ENCODE measurements at regions not wholly inside any gene's neighbourhood (a gene's known extent, or its start where the extent isn't known, plus 50 kb on each side); places are given as distances from the start of the nearest gene placed in this dataset.

- Histone ChIP-seq H3K4me3 (ENCODE audit: low read length) (no peak overlapping the region), H3K79me2 (ENCODE audit: control insufficient read depth, low read length) (no peaks in the 10 kb centered on the region), H3K27me3 (ENCODE audit: control insufficient read depth, low read length) (no peaks in the 10 kb centered on the region), H3K36me3 (ENCODE audit: control insufficient read depth, low read length) (no peaks in the 10 kb centered on the region), H3K4me1 (ENCODE audit: control insufficient read depth, low read length) (peaks cover 8% of the 10 kb centered on the region), H4K20me1 (ENCODE audit: control insufficient read depth, insufficient read depth, low read depth, low read length) (no peaks in the 10 kb centered on the region), H3K9me2 (replicated peaks; ENCODE audit: control insufficient read depth, low read length) (no peaks in the 10 kb centered on the region), H3K9me3 (ENCODE audit: control insufficient read depth, insufficient read depth, low read length) (no peaks in the 10 kb centered on the region), H3F3A (ENCODE audit: control insufficient read depth, insufficient read depth) (no peaks in the 10 kb centered on the region), H3K4me2 (ENCODE audit: low read length) (no peak overlapping the region), H3K27ac (ENCODE audit: low read depth, low read length) (no peak overlapping the region)
- no peak for TF ChIP-seq EZH2phosphoT487 (IDR thresholded peaks at IDR 0.05; ENCODE audit: borderline replicate concordance, low read length)
- no peak for TF ChIP-seq CTCF (IDR thresholded peaks at IDR 0.05; ENCODE audit: low read depth, low read length, poor library complexity, severe bottlenecking)
Measured at GRCh38 chrX:7552760-7553159, 290.2 kb upstream of the VCX start.

DNA sequence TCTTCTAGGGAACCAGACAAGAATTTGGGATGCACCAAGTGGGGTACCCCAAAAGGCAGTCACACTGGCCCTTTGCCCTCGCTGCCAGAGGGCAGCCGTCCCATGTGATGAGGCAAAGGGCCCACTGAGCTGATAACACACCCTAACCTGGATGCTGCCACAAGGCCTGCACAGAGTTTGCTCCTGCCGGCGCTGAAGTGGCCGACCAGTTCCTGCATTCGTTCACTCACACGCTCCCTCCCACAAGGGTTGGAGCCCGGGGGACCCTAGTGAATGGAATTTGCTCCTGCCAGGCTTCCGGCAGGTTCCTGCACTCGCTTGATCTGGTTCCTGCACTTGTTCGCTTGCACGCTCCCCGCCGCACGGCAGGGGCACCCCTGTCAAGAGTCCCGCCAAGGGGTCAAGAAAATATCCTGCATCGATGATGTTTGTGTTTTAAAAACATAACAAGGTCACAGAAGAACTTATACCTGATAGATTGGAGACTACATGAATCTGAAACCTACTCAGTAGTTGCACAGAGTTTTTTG lies 296.4 kb upstream of the VCX start:
- Histone ChIP-seq H3K79me2 (ENCODE audit: control insufficient read depth, low read length) (no peaks in the 10 kb centered on the region), H3K27me3 (ENCODE audit: control insufficient read depth, low read length) (no peaks in the 10 kb centered on the region), H3K4me3 (ENCODE audit: low read length) (no peak overlapping the region), H3K36me3 (ENCODE audit: control insufficient read depth, low read length) (no peaks in the 10 kb centered on the region), H4K20me1 (ENCODE audit: control insufficient read depth, insufficient read depth, low read depth, low read length) (no peaks in the 10 kb centered on the region), H3K27ac (ENCODE audit: low read depth, low read length) (no peak overlapping the region), H3K9me2 (replicated peaks; ENCODE audit: control insufficient read depth, low read length) (no peaks in the 10 kb centered on the region), H3F3A (ENCODE audit: control insufficient read depth, insufficient read depth) (no peaks in the 10 kb centered on the region), H3K4me1 (ENCODE audit: control insufficient read depth, low read length) (no peaks in the 10 kb centered on the region), H3K9me3 (ENCODE audit: control insufficient read depth, insufficient read depth, low read length) (no peaks in the 10 kb centered on the region), H3K4me2 (ENCODE audit: low read length) (no peak overlapping the region)
- no peak for TF ChIP-seq EZH2phosphoT487 (IDR thresholded peaks at IDR 0.05; ENCODE audit: borderline replicate concordance, low read length)
- no peak for TF ChIP-seq CTCF (IDR thresholded peaks at IDR 0.05; ENCODE audit: low read depth, low read length, poor library complexity, severe bottlenecking)

DNA sequence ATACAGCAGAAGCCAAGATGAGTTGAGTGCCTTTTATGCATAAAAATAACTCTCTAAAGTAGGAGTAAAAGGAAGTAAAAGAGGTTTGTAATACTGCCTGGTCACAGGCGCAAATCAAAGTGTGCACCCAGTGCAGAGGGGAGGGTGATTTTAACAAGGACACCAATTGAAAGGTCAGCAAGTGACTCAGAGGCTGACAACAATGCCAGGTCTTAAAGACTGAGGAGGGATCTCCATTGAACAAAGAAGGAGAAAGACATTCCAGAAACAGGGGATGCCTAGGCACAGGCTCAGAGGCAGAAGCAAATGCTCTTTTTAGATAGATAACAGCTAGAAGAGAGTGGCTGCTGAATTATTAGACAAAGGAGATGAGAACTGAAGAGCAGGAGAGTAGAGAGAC lies 297.4 kb upstream of the VCX start:
- Histone ChIP-seq H3K36me3 (ENCODE audit: control insufficient read depth, low read length) (no peaks in the 10 kb centered on the region), H3K27ac (ENCODE audit: low read depth, low read length) (no peak overlapping the region), H3K27me3 (ENCODE audit: control insufficient read depth, low read length) (no peaks in the 10 kb centered on the region)

More for the DNA sequence above, 297.4 kb upstream of the VCX start:
- H3K79me2 ChIP-seq (ENCODE audit: control insufficient read depth, low read length): no peaks in the 10 kb centered on the region
- no peak overlapping the region for H3K4me2 ChIP-seq (ENCODE audit: low read length)
- H4K20me1 ChIP-seq (ENCODE audit: control insufficient read depth, insufficient read depth, low read depth, low read length): no peaks in the 10 kb centered on the region
- H3K4me3 ChIP-seq (ENCODE audit: low read length): no peak overlapping the region
- no peaks in the 10 kb centered on the region for H3K4me1 ChIP-seq (ENCODE audit: control insufficient read depth, low read length)
- H3K9me2 ChIP-seq (replicated peaks; ENCODE audit: control insufficient read depth, low read length): no peaks in the 10 kb centered on the region
- no peak for TF ChIP-seq EZH2phosphoT487 (IDR thresholded peaks at IDR 0.05; ENCODE audit: borderline replicate concordance, low read length)
- no peak for TF ChIP-seq CTCF (IDR thresholded peaks at IDR 0.05; ENCODE audit: low read depth, low read length, poor library complexity, severe bottlenecking)
- H3K9me3 ChIP-seq (ENCODE audit: control insufficient read depth, insufficient read depth, low read length): no peaks in the 10 kb centered on the region
- no peaks in the 10 kb centered on the region for H3F3A ChIP-seq (ENCODE audit: control insufficient read depth, insufficient read depth)

Measured in DOHH2 (cell line).